Neural progenitor cell (in vitro differentiated cells): ENCODE measurements at regions not wholly inside any gene's neighbourhood (a gene's known extent, or its start where the extent isn't known, plus 50 kb on each side); places are given as distances from the start of the nearest gene placed in this dataset.

Experiments
- DNase-seq: peaks from one replicate; pipeline ENCODE4 v3.0.0-alpha.2; 2016; ENCODE audit warnings: low spot score
- H2AFZ ChIP-seq: fragments of 200-600 bp; sonication (generic); replicated peaks from 2 replicates; pipeline ENCODE4 v1.6.1; 2016; ENCODE audit warnings: antibody characterized with exemption
- H3F3A ChIP-seq: fragments of 200-600 bp; sonication (generic); 2 replicates; pipeline ENCODE4 v1.6.1; 2016; ENCODE audit warnings: antibody characterized with exemption, low read depth
- H3K27ac ChIP-seq: fragments of 200-600 bp; sonication (generic); 2 replicates; pipeline ENCODE4 v1.5.1; 2016; ENCODE audit warnings: mild to moderate bottlenecking
- H3K27me3 ChIP-seq: fragments of 200-600 bp; sonication (generic); 2 replicates; pipeline ENCODE4 v1.6.1; 2016; ENCODE audit warnings: mild to moderate bottlenecking, moderate library complexity
- H3K36me3 ChIP-seq: fragments of 200-600 bp; sonication (generic); 2 replicates; pipeline ENCODE4 v1.5.1; 2016
- H3K4me1 ChIP-seq: fragments of 200-600 bp; sonication (generic); 2 replicates; pipeline ENCODE4 v1.6.1; 2016; ENCODE audit warnings: mixed run types
- H3K4me2 ChIP-seq: fragments of 200-600 bp; sonication (generic); 2 replicates; pipeline ENCODE4 v1.6.1; 2016
- H3K4me3 ChIP-seq: fragments of 200-600 bp; sonication (generic); 2 replicates; pipeline ENCODE4 v1.5.1; 2016
- H3K79me2 ChIP-seq: fragments of 200-600 bp; sonication (generic); 2 replicates; pipeline ENCODE4 v1.6.1; 2016; ENCODE audit warnings: low read depth
- H3K9ac ChIP-seq: fragments of 200-600 bp; sonication (generic); 2 replicates; pipeline ENCODE4 v1.6.1; 2016
- H3K9me3 ChIP-seq: fragments of 200-600 bp; sonication (generic); 2 replicates; pipeline ENCODE4 v1.5.1; 2016; ENCODE audit warnings: low read depth
- H4K20me1 ChIP-seq: fragments of 200-600 bp; sonication (generic); 2 replicates; pipeline ENCODE4 v1.6.1; 2016; ENCODE audit warnings: low read depth
- H3K27ac Mint-ChIP-seq: 3 replicates; pipeline ENCODE4 v1.8.0; 2021; ENCODE audit warnings: mixed read lengths
- H3K27me3 Mint-ChIP-seq: 2 replicates; pipeline ENCODE4 v1.8.0; 2022; ENCODE audit warnings: low read depth, mild to moderate bottlenecking, inconsistent platforms, moderate library complexity, mixed read lengths; ENCODE audit not compliant: insufficient read depth
- H3K36me3 Mint-ChIP-seq: 3 replicates; pipeline ENCODE4 v1.8.0; 2021; ENCODE audit warnings: mixed read lengths
- H3K4me1 Mint-ChIP-seq: 3 replicates; pipeline ENCODE4 v1.8.0; 2021; ENCODE audit warnings: mixed read lengths
- H3K4me3 Mint-ChIP-seq: 3 replicates; pipeline ENCODE4 v1.8.0; 2021; ENCODE audit warnings: mild to moderate bottlenecking, moderate library complexity, mixed read lengths
- H3K9me3 Mint-ChIP-seq: 3 replicates; pipeline ENCODE4 v1.8.0; 2020; ENCODE audit warnings: mixed read lengths
- EZH2 ChIP-seq: fragments of 200-600 bp; sonication (generic); IDR thresholded peaks from 2 replicates; pipeline ENCODE4 v1.6.1; 2017; ENCODE audit warnings: antibody characterized with exemption, mild to moderate bottlenecking, moderate library complexity
- EZH2phosphoT487 ChIP-seq: fragments of 200-600 bp; sonication (generic); IDR thresholded peaks from 2 replicates; pipeline ENCODE4 v1.6.1; 2017; ENCODE audit warnings: antibody characterized with exemption
- TF ChIP-seq, protein P1 (sequence below): fragments of 200-600 bp; sonication (generic); IDR thresholded peaks from 2 replicates; pipeline ENCODE4 v1.5.1; 2017; ENCODE audit warnings: antibody characterized with exemption, mild to moderate bottlenecking

GRCh38 chr9:99312736-99313135 lies 90.7 kb downstream of the SEC61B start:
- Mint-ChIP-seq H3K9me3 (no peaks in the 10 kb centered on the region), H3K27ac (no peak overlapping the region), H3K4me3 (no peak overlapping the region), H3K4me1 (no peaks in the 10 kb centered on the region), H3K27me3 (peaks cover 5% of the 10 kb centered on the region), H3K36me3 (no peaks in the 10 kb centered on the region)
- Histone ChIP-seq H3K4me2 (no peak overlapping the region), H3K4me3 (no peak overlapping the region), H3K9ac (no peak overlapping the region), H3K27me3 (no peaks in the 10 kb centered on the region), H3K36me3 (no peaks in the 10 kb centered on the region), H3K27ac (no peak overlapping the region), H3K79me2 (no peaks in the 10 kb centered on the region), H2AFZ (no peak overlapping the region), H3K9me3 (no peaks in the 10 kb centered on the region), H3F3A (no peaks in the 10 kb centered on the region), H4K20me1 (no peaks in the 10 kb centered on the region), H3K4me1 (peaks cover 4% of the 10 kb centered on the region)
- DNase-seq, result no peak
- TF ChIP-seq EZH2phosphoT487 (no peak), EZH2 (no peak)
- TF ChIP-seq, protein P1, sequence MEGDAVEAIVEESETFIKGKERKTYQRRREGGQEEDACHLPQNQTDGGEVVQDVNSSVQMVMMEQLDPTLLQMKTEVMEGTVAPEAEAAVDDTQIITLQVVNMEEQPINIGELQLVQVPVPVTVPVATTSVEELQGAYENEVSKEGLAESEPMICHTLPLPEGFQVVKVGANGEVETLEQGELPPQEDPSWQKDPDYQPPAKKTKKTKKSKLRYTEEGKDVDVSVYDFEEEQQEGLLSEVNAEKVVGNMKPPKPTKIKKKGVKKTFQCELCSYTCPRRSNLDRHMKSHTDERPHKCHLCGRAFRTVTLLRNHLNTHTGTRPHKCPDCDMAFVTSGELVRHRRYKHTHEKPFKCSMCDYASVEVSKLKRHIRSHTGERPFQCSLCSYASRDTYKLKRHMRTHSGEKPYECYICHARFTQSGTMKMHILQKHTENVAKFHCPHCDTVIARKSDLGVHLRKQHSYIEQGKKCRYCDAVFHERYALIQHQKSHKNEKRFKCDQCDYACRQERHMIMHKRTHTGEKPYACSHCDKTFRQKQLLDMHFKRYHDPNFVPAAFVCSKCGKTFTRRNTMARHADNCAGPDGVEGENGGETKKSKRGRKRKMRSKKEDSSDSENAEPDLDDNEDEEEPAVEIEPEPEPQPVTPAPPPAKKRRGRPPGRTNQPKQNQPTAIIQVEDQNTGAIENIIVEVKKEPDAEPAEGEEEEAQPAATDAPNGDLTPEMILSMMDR, result no peak

DNA sequence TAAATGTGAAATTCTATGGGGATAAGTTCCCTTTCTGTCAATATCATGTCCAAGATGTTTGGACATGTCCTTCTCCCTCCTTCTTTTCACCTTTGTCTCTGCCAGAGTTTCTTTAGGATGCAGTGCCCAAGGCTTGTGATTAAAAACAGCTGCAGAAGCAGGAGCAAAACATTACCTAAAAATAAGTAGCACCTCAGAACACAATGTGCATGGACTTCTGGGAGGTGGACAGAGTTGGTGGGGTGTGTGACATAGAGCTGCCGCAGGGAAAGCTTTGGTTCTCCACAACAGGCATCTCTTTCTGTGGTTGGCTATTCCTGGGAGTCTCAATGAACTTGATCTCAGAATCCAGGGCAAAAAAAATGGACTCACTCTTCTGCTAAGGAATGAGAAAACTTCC lies 97.0 kb downstream of the SEC61B start:
- Histone ChIP-seq H4K20me1 (no peaks in the 10 kb centered on the region), H3K79me2 (no peaks in the 10 kb centered on the region), H2AFZ (no peak overlapping the region), H3K4me3 (no peak overlapping the region), H3K4me2 (no peak overlapping the region), H3K9me3 (no peaks in the 10 kb centered on the region), H3K9ac (no peak overlapping the region), H3F3A (no peaks in the 10 kb centered on the region), H3K27ac (no peak overlapping the region), H3K27me3 (no peaks in the 10 kb centered on the region), H3K4me1 (no peaks in the 10 kb centered on the region), H3K36me3 (no peaks in the 10 kb centered on the region)
- DNase-seq, result no peak
- no peaks in the 10 kb centered on the region for H3K36me3 Mint-ChIP-seq
- no peak for TF ChIP-seq EZH2
- TF ChIP-seq, protein P1, result no peak
- no peak overlapping the region for H3K27ac Mint-ChIP-seq
- no peak overlapping the region for H3K4me3 Mint-ChIP-seq
- H3K9me3 Mint-ChIP-seq, result no peaks in the 10 kb centered on the region
- no peaks in the 10 kb centered on the region for H3K4me1 Mint-ChIP-seq
- peaks cover 3% of the 10 kb centered on the region for H3K27me3 Mint-ChIP-seq

GRCh38 chr9:99322299-99322698 lies 100.2 kb downstream of the SEC61B start:
- peaks cover 2% of the 10 kb centered on the region for H3K27me3 Mint-ChIP-seq
- Histone ChIP-seq H3K4me3 (no peak overlapping the region), H3K27me3 (no peaks in the 10 kb centered on the region), H4K20me1 (no peaks in the 10 kb centered on the region), H3K79me2 (no peaks in the 10 kb centered on the region), H3K36me3 (no peaks in the 10 kb centered on the region), H3F3A (no peaks in the 10 kb centered on the region), H3K9ac (no peak overlapping the region), H2AFZ (no peak overlapping the region), H3K4me1 (peaks cover 4% of the 10 kb centered on the region), H3K4me2 (no peak overlapping the region), H3K9me3 (no peaks in the 10 kb centered on the region), H3K27ac (no peak overlapping the region)
- TF ChIP-seq, protein P1, result no peak
- TF ChIP-seq EZH2 (no peak), EZH2phosphoT487 (no peak)
- H3K36me3 Mint-ChIP-seq, result no peaks in the 10 kb centered on the region
- H3K4me1 Mint-ChIP-seq, result no peaks in the 10 kb centered on the region
- H3K9me3 Mint-ChIP-seq, result no peaks in the 10 kb centered on the region
- H3K27ac Mint-ChIP-seq, result no peak overlapping the region
- no peak for DNase-seq
- no peak overlapping the region for H3K4me3 Mint-ChIP-seq
